ENCODE measurements at regions not wholly inside any gene's neighbourhood (a gene's known extent, or its start where the extent isn't known, plus 50 kb on each side); places are given as distances from the start of the nearest gene placed in this dataset.

DNA sequence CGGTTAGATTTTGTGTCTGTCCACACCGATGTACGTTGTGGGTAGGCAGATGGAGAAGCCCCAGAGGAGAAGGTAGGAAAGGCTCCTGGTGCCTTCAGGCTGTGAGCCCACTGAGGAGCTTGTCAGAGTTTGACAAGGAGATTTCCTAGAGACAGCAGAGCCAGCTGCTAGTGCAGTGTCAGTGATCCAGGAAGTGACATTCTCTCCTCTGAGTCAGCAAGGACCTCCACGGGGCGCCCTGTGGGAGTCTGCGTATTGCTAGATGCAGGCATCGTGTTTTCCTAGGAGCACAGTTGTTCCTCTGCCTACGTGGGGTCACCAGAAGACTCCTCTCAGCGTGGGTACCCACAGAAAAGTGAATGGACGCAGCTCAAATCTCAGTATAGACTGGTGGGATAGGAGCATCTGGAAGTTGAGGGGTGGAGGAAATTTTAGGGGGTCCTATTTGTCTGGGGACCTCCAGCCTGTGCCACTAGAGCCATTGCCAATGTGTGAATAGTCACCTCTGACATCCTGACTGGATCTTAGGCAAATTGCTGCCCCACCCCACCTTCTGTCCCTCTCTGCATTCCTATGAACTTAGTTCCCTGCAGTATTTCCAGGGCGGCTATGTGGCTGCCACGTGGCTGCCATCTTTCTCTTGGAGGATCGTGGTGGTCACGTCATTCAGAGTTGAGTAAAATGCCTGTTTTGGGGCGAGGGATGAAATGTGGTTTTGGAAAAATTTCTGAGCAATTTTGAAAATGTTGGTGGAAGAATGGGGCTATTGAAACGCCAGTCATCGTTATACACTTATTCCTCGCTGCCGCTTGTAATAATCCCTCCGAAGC, 84.8 kb upstream of the KLHL25 start:
- no peak for ATAC-seq
- no peak for DNase-seq (ENCODE audit: low spot score in 2 of 2)
- Mint-ChIP-seq H3K36me3 (no peaks in the 10 kb centered on the region), H3K9me3 (no peaks in the 10 kb centered on the region), H3K27ac (no peak overlapping the region)

DNA sequence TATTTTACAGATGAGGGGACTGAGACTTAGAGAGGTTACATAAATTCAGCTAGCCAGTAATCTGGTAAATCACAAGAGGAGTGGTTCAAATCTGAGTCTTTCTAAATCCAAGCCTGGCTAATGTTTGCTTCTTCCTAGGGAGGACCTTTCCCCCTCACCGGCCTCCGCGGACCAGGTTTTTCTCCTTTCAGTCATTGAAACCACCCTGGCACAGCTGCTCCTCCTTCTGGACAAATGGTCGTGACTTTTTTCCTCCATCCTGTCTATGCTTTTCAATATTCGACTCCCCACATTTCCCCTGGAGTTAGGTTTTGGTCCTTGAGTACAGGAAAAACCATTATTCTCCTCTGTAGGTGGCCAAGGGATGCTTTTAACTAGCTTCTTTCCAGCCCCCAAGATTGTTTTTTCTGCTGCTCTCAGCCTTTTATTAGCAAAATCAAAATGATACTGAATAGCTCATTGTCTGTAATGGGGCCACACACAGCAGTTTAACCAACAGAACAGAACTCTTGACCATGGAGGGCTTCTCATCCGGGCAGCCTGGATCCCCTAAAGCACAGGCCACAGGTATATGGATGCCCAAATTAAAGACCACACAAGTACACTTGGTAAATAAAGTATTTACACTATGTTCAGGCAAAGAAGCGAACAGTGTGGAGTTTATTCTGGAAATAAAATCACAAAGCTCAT, 85.9 kb upstream of the KLHL25 start:
- no peak for DNase-seq (ENCODE audit: low spot score in 2 of 2)
- H3K36me3 Mint-ChIP-seq, result no peaks in the 10 kb centered on the region
- H3K9me3 Mint-ChIP-seq, result no peaks in the 10 kb centered on the region
- no peak overlapping the region for H3K27ac Mint-ChIP-seq
- ATAC-seq, result no peak

DNA sequence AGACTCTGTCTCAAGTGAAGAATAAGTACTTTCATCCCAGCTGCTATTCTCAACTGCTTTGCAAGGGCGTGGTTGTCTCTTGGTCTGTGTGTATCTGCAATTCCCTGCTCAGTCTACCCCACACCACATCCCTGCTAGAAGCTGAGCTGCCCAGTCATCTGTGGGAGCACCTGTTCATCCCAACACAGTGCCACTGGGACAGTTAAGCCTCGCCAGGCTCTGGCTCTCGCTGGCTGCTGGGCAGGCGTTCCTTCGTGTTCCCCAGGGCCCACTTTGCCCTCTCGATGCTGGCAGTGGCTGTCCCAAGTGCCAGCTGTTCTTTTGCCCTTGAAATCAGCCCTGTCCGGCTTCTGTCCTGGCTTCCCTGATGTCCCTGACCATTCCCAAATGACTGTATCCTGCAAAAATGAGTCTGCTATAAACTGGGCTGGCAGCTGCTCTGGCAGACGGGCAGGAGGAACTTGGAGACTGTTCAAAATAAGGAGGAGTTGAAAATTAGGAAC, 91.6 kb upstream of the KLHL25 start:
- Mint-ChIP-seq H3K36me3 (no peaks in the 10 kb centered on the region), H3K9me3 (no peaks in the 10 kb centered on the region), H3K27ac (no peak overlapping the region)
- no peak for DNase-seq (ENCODE audit: low spot score in 2 of 2)
- no peak for ATAC-seq

DNA sequence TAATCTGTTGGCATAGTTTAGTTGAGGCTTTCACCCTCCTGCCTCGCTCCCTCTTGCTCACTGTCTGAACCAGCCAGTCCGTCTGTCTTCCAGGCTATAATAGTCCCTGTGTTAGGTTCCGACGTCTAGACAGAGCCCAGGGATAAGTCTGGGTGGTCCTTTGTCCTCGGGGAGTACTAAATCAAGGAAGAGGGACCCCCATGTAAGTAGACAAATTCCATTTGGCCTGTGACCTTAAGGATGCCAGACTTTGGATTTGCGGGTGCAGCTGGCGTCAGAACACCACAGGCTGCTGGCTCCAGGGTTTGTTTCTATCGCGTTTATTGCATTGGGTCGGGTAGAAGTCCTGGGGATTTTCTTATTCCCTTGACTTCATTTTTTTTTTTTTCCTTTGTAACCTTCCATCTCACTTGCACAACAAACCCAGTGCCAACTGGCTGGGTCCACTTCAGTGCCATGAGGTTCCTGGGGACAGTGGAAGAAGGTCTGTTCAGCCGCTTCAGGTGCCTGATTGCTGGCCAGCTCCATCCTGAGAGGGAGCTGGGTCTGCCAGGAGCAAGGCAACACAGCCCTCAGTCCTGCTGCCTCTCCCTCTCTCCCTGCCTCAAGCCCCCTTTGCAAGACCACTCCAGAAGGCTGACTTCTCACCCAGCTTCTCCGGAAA, 95.4 kb upstream of the KLHL25 start:
- Mint-ChIP-seq H3K36me3 (no peaks in the 10 kb centered on the region), H3K27ac (no peak overlapping the region), H3K9me3 (no peaks in the 10 kb centered on the region)
- ATAC-seq, result no peak
- no peak for DNase-seq (ENCODE audit: low spot score in 2 of 2)

DNA sequence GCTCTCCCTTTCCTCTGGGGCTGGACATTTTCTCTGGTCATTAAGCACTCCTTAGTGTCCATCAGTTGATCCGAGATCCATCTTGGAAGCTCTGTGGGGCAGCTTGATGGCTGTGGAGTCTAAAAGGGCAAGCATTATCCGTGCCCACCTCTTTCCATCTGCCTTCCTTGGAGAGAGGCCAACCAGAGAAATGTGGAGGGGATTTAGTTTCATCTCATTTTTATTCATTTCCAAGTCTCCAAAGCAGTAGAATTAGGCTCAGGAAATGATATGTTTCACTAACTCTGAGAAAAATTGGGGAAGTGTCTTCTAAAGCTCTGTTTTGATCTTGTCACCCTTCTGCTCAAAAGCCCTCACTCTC, 95.9 kb upstream of the KLHL25 start:
- ATAC-seq, result no peak

DNA sequence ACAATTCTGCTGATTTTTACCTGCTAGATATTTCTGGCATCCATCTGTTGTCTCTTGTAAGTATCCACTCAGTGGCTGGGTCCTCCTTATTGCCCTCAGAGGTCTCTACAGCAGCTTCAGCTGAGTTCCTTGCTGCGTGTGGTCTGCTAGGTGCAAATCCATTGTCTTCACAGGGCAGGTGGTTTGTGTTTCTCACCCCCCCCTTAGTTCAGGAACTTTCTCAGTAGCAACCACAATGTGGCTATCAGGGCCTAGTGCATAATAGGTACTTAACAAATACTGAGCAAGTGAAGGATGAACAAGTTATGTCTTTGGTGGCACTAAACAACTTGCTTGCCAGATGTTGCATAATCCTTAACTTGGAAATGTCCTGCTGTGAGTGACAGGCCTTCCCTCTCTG, 96.7 kb upstream of the KLHL25 start:
- no peak for DNase-seq (ENCODE audit: low spot score in 2 of 2)
- no peak for ATAC-seq
- no peaks in the 10 kb centered on the region for H3K9me3 Mint-ChIP-seq
- no peaks in the 10 kb centered on the region for H3K36me3 Mint-ChIP-seq
- no peak overlapping the region for H3K27ac Mint-ChIP-seq

More for the DNA sequence above, 95.9 kb upstream of the KLHL25 start:
- Mint-ChIP-seq H3K9me3 (no peaks in the 10 kb centered on the region), H3K36me3 (no peaks in the 10 kb centered on the region), H3K27ac (no peak overlapping the region)
- no peak for DNase-seq (ENCODE audit: low spot score in 2 of 2)

DNA sequence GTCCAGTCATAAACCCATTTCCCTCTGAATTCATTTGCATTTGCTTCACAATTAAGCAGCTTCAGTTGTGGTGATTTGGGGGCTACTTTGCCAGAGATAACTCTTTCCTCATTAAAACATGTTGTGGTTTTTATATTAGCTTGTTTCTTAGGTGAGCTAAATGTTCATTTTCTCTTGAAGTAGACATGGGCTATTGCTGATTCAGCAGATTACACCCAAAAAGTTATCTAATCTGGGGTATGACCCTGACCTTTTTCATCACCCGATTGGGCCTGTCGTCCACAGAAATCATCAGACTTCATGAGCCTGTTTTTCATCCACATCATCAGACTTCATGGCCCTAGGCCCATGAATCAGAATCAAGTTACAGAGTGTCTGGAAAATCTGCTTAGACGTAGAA, 97.5 kb upstream of the KLHL25 start:
- DNase-seq (ENCODE audit: low spot score in 2 of 2) (no peak), ATAC-seq (no peak)

DNA sequence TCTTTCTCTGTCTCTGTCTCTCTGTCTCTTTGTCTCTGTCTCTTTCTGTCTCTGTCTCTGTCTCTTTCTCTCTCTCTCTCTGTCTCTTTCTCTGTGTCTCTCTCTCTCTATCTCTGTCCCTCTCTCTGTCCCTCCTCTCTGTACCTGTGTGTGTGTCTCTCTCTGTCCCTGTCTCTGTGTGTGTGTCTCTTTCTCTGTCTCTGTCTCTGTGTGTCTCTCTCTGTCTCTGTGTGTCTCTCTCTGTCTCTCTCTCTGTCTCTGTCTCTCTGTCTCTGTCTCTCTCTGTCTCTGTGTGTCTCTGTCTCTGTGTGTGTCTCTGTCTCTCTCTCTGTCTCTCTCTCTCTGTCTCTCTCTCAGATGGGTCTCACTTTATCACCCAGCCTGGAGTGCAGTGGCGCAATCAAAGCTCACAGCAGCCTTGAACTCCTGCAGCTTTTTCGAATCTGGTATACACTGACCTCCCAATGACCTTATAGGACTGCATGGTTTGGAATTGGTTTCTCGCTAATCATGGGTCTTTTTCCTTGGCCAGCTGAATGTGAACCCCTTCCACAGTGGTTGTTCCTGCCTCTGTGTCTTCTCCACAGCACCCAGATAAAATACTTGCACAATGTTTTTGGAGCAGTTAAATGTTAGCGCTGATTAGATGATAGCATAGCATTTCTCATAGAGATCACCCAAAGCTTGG, 102.6 kb upstream of the KLHL25 start:
- Mint-ChIP-seq H3K27ac (peak overlapping the region in 1 of 2 donors; percentile 42), H3K36me3 (no peaks in the 10 kb centered on the region), H3K9me3 (peaks cover 0 to 11% of the 10 kb centered on the region in 2 donors)
- ATAC-seq, result no peak
- no peak for DNase-seq (ENCODE audit: low spot score in 2 of 2)

More for the DNA sequence above, 97.5 kb upstream of the KLHL25 start:
- Mint-ChIP-seq H3K9me3 (peaks cover 0 to 7% of the 10 kb centered on the region in 2 donors), H3K36me3 (no peaks in the 10 kb centered on the region), H3K27ac (no peak overlapping the region)

DNA sequence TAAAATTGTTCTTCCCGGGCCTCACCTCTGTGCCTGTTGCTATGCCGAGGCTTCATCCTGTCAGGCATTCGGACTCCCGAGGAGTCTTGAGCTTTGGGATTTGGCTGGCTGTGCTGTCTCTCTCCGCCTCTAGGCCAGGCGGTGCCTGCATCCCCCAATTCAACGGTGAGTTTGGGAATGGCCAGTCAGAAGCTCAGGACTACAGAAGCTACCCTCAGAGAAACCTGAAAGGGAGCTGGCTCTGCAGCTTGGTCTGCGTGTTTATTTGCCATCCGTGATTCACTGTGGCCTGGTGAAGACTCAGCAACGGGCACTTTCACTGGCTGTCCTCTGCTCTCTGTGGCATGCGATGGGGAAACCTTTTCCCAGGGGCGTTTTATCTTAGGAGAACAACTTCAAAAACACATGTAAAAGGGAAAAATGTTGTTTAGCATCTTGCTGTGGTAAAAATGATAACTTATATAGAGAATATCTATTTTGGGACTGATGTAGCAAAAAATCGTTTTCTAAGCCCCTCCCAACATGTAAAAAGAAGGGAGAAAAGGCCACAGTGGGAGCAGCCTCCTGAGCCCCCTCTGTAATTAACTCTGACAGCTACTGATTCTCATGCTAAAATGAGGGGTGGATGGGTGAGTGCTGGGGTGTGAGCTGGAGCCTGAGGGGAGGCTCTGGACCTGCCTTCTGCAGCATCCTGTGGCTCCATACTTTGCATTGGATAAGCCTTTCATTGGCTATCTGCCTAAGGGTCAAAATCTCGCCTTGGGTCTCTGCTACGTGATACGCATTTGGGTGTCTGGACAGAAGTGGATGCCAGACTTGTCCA, 103.4 kb upstream of the KLHL25 start:
- no peaks in the 10 kb centered on the region for H3K36me3 Mint-ChIP-seq
- DNase-seq (ENCODE audit: low spot score in 2 of 2) (no peak), ATAC-seq (no peak)
- H3K9me3 Mint-ChIP-seq, result peaks cover 0 to 11% of the 10 kb centered on the region in 2 donors
- H3K27ac Mint-ChIP-seq, result no peak overlapping the region

DNA sequence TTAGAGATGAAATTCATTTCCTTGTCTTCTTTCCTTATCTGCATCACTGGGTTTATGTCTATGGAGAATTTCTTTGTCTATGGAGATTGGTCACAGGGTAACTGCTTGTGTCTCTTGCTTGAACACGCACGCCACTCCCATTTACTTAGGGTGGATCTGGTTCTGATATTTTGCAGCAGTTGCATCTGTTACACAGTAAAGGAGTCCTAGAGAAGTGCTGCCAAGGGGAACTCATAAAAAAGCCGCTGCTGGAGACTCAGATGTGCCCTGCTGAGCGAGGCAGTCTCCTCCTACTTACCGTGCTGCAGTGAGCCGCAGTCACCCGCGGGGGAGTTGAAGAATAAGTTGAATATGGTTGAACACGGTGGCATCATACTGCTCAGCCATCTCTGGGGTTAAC, 105.2 kb upstream of the KLHL25 start:
- ATAC-seq, result no peak
- Mint-ChIP-seq H3K27ac (no peak overlapping the region), H3K36me3 (no peaks in the 10 kb centered on the region), H3K9me3 (peaks cover 0 to 11% of the 10 kb centered on the region in 2 donors)
- DNase-seq (ENCODE audit: low spot score in 2 of 2), result no peak

DNA sequence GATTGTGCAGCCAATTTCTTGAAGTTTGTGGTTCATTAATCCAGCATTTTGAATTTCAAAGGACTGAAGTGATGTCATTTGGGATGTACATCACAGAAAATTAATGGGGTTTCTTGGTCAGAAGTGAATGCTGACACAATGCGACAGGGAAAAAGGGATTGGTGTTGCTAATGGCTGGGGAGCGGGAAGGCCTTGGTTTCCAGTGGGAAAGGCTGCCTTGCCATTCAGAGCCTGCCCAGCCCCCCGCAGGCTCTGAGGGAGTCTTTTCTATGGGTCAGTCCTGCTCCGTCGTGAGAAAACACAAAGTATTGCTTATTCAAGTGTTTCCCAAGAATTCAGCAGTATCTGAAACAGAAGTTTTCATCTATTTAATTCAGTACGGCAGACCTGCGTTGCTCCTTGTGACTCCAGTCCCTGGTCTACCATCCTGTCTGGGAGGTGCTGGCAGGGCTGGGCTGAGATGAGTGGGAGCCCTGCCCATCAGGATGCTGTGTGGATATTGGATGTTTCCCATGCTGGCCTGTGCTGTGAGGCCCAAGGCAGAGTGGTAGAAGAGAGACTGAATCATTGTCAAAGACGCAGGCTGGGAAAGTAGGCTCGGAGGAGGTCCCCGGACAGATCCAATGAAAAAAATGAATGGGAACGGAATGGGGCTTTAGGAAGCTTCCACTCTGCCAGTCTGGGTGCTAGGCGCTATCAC, 111.2 kb upstream of the KLHL25 start:
- ATAC-seq, result no peak

DNA sequence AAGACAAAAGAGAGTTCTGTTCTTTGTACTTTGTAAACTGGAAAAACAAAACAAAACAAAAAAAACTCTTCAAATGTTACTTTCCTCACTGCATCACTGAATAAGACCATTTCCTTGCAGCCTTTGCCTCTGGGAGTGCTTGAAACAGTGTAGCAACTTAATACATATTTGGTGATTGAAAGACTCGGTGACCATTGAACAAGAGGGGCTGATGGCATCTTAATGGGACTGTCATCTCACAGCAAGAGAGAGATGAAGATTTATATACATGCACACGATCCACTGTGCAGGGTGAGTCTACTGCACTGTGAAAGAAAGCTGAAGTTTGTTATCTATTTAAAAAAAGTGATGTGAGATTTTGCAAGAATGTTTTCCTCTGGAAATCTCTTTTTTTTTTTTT, 111.9 kb upstream of the KLHL25 start:
- Mint-ChIP-seq H3K36me3 (no peaks in the 10 kb centered on the region), H3K9me3 (no peaks in the 10 kb centered on the region), H3K27ac (no peak overlapping the region)
- DNase-seq (ENCODE audit: low spot score in 2 of 2) (no peak), ATAC-seq (no peak)

More for the DNA sequence above, 111.2 kb upstream of the KLHL25 start:
- DNase-seq (ENCODE audit: low spot score in 2 of 2), result no peak
- Mint-ChIP-seq H3K27ac (no peak overlapping the region), H3K9me3 (no peaks in the 10 kb centered on the region), H3K36me3 (no peaks in the 10 kb centered on the region)

DNA sequence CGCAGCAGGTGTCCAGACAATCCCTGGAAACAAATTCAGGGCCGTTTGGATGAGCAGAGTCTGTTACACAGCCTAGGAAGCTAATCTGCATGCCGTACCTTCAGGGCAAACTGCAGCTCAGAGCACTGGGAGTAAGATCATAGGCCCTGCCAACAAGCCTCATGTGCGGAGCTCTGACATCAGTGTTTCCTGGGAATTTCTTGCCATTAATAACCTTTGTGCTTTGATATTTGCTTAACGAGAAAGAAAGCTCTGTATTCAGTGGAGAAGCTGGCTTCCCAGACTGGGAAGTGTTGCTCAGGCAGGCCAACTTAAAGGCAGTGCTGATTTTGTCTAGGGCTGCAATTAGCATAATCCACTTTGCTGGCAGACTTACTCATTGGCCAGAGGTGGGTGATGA, 116.1 kb upstream of the KLHL25 start:
- no peak for DNase-seq (ENCODE audit: low spot score in 2 of 2)
- Mint-ChIP-seq H3K9me3 (no peaks in the 10 kb centered on the region), H3K36me3 (no peaks in the 10 kb centered on the region), H3K27ac (no peak overlapping the region)
- no peak for ATAC-seq

DNA sequence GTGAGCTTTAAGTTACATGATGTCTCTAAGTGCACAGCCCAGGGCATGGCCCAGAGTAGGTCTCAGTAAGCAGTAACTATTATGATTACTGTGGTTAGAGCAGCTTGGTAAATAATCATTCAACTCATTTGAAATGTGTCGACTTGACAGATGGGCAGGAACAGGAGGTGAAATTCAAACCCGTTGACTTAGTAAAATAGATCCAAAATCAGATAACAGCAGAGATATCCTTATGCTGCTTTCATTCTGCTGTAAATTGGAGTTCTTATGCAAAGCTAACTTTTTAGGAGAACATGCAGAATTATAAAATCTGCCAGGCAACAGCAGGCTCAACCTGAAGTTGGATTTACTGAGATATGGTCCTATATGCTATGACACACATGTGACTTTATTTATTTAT, 118.7 kb upstream of the KLHL25 start:
- Mint-ChIP-seq H3K9me3 (peaks cover 1 to 6% of the 10 kb centered on the region in 2 donors), H3K36me3 (no peaks in the 10 kb centered on the region)
- no peak for ATAC-seq

DNA sequence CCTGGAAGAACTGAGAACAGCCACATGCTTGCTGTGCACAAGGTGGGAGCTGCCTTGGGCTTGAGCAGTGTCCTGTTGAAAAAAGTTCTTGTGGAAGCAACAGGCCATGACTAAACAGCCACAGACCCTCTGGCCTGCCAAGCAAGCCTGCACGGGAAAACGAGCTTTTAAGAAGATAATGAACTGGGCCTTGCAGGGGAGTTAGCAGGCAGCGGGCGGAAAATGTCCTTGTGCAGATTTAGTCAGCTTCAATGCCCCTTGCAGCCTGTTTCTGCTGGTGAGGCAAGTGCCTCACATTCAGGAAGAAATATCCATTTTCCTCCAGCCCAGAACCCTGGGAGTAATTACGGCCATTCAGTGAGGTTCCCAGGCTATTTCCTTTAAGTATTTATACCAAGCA, 126.2 kb upstream of the KLHL25 start:
- DNase-seq (ENCODE audit: low spot score in 2 of 2) (no peak), ATAC-seq (no peak)
- H3K9me3 Mint-ChIP-seq, result peaks cover 3 to 10% of the 10 kb centered on the region in 2 donors
- no peak overlapping the region for H3K27ac Mint-ChIP-seq
- H3K36me3 Mint-ChIP-seq, result no peaks in the 10 kb centered on the region

More for the DNA sequence above, 118.7 kb upstream of the KLHL25 start:
- DNase-seq (ENCODE audit: low spot score in 2 of 2), result no peak
- no peak overlapping the region for H3K27ac Mint-ChIP-seq
